ENCODE measurements at regions not wholly inside any gene's neighbourhood (a gene's known extent, or its start where the extent isn't known, plus 50 kb on each side); places are given as distances from the start of the nearest gene placed in this dataset.

DNA sequence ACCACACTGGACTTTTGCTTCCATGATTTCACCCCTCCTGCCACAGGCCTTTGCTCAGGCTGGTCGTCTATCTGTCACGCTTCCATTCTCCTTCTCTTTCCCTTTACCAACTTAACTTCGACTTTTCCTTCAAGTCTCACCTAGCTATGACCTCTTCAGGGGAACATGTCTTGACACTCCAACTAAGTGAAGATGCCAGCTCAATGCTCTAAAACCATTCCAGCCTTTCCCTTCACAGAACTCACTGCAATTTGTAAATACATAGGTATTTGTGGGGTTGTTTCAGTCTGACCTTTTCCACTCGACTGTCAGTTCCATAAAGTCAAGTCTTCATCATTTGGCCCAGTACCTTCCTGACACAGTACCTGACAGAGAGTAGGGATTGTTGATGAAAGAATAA lies 358.6 kb upstream of the CAMK1G start:
- no peak for DNase-seq (ENCODE audit: low read depth)

DNA sequence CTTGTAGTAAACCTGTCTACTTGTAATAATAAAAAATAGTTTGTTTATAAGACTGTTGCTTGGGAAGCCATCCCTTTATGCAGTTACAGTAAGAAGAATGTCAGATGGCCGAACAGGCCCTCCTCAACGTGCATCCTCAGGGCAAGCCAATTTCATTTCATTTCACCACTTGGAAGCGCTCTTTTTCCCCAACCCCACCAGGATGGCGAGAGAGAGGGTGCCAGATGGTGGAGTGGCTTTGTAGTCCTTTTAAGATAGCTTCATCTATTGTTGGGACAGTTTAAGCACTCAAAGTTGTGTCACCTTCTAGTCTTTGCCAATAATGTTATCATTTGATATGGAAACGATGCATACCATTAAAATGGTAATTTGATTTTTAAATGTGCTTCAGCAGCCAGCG lies 356.3 kb upstream of the CAMK1G start:
- no peak for DNase-seq (ENCODE audit: low read depth)

DNA sequence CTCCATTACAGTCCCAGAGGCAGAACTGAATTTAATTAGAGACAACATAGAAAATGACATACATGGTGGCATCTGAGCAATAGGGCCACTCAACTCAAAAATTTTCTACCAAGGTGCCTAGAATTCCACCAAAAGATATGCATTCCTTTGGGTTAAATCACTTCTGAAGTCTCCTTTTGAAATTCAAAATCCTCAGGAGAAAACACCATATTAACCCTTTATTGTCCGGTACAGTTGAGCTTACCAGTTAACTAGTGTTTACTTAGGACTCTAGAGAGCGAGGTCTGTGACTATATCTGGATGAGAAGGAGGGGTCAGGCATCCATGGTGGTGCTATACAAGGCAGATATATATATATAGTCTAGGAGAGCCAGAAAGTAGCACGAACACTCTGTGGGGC lies 355.6 kb upstream of the CAMK1G start:
- no peak for DNase-seq (ENCODE audit: low read depth)

DNA sequence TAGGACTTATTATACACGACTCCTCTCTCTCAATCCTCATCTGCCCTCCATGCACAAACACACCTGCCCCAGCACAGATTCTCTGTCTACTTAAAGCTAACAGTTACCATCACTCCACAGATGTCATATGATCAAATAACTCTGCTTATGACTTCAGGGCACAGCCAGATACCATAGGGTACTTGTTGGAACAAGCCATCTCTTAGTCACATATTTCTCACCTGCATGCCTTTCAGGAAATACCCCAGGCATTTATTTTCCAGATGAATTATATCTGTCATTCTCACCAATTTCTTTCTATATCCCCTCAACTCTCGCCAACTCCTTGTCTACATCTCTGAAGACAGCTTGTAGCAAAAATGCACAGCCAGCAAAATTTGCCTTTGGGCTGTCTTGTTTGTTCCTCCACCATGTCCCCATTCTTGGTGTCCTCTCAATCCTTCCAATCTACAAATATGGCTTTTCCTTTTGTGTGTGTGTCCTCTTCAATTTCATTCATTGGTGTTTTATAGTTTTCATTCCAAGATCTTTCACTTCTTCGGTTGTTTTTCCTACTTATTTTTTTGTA lies 353.9 kb upstream of the CAMK1G start:
- DNase-seq (ENCODE audit: low read depth) = no peak

DNA sequence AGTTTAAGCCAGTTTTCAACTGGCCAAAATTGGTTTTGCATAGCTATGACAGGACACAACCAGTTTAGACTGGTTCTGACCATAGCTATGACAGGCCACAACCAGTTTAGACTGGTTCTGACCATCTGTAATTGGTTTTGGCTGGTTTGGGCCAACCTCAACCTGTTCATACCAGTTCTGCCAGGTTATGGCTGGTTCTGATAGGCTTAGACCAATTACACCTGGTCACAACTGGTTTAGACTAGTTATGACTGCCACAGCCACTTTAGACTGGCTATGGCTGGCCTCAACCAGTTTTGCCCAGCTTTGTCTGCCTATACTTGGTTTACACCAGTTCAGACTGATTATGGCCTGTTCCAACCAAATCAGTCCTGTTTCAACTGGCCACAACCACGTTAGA lies 353.2 kb upstream of the CAMK1G start:
- DNase-seq (ENCODE audit: low read depth) = no peak

DNA sequence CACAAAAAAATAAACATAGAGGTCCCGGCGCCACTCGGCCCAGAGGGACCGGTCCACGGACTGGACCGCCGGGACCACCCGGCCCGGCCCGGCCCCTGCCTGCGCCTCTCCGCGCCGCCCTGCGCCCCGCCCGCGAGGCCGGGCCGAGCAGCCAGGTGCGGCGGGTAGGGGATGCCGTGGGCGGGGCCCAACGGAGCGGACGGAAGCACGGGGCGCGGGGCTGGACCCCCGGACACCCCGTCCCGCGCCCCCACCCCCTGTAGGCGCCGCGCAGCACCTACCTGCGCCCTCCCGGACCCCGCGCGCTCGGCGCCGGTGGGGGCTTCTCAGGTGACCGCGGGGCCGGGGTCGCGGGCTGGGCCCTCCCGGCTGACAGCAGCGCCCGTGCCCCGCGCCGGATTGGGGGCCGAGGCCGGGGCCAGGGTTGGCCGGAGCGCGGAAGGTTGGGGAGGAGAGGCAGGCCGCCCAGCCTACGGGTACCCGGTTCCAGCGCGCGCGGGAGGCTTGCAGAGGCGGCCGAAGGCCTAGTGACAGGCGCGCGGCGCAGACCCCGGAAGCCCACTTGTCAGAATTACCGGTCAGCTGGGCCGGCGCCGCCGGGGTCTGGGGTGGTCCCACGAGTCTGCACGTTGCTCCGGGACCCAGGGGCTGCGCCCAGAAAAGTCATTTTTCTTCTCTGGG lies 351.9 kb upstream of the CAMK1G start:
- DNase-seq (ENCODE audit: low read depth) = no peak

DNA sequence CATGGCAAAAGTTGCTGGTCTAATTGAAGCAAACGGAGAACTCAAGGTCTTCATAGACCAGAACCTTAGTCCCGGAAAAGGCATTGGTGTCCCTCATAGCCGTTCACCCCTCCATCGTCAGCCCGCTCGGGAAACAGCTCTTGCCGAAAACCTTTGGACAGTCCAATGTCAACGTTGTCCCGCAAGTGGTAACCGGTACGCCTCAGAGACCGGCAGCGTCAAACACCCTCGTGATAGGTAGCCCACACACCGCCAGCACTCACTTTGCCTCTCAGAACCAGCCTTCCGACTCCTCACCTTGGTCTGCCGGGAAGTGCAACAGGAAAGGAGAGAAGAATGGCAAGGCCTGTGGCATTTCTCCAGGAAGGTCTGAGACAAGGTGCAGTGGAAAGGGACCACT lies 351.3 kb upstream of the CAMK1G start:
- no peak for DNase-seq (ENCODE audit: low read depth)

DNA sequence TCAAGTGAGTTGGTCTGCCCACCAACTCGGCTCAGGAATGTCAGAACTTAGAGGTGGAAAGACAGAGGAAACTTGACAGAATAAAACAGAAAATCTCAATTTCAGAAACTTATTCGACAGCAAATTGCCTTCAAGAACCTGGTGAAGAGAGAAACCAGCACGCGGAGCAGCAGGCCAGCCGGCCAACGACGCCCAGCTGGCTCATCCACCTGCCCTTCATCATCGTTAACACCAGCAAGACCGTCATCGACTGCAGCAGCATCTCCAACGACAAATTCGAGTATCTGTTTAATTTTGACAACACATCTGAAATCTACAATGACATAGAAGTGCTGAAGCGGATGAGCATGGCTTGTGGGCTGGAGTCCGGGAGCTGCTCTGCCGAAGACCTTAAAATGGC lies 350.8 kb upstream of the CAMK1G start:
- no peak for DNase-seq (ENCODE audit: low read depth)

DNA sequence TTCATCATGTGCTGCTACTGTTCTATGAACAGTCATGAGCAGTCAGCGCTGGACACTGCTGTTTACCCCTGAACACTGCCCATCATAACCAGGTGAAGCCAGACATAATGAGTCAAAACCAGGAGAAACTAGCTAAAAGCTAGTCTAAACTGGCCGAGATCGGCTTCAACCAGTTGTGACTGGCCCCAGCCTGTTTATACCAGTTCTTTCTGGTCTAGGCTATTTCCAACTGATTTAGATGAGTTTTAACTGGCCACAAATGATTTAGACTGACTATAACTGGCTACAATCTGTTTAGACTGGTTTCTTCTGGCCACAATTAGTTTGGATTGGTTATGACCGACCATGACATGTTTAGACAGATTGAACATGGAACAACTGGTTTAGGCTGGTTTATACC lies 348.3 kb upstream of the CAMK1G start:
- DNase-seq (ENCODE audit: low read depth) = no peak

DNA sequence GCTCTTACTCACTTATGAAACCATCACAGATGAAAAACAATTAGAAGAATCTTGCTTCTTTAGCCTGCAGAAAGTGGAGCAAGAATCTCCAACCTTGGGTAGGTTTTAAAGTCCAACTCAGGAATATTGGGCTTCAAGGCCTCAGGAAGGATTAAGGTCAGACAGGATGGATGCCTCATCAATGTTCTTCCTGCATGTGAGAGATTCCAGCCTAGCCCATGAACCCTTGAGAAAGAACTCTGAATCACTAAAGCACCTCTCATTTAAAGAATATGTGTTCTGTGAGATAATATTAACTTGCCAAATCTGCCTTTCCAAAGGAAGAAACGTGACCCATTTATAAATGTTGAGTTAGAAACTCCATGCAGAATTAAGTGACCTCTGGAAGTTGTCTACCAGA lies 345.2 kb upstream of the CAMK1G start:
- DNase-seq (ENCODE audit: low read depth) = peak; percentile 16

DNA sequence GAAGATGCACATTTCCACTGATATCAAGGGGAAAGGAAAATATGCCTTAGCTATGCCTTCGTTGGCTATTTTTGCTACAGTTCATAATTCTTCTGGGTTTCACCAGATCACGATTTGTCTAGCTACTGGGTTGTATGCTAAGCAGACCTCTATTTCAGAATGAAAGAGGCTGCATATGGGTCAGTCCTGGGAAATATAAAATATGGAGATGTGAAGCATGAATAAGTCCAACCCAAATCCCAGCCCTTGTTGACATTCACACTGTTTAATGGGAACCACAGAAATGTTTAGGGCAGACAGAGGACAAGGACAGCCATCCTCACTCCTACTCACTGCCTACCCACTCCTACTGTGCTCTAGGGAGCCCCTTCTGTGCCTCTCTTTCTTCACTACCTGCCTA lies 343.2 kb upstream of the CAMK1G start:
- no peak for DNase-seq (ENCODE audit: low read depth)

DNA sequence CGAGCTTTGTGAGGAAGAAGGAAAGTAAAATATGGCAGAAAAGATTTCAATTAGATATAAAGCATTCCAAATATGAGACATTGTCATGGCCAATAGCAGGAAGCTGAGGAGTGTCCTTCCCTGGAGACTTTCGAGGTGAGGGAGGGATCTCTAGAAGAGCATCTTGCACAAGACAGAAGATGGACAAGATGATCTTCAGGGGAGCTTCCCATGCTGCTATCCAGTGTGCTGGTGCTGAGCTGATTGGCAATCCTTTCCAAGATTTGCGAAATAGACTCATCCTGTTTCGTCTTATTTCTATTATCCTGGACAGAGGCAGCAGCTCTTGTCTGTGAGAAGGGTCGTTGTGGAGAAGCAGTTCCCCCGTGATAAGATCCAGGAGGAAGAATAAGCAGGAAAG lies 342.0 kb upstream of the CAMK1G start:
- DNase-seq (ENCODE audit: low read depth) = no peak

DNA sequence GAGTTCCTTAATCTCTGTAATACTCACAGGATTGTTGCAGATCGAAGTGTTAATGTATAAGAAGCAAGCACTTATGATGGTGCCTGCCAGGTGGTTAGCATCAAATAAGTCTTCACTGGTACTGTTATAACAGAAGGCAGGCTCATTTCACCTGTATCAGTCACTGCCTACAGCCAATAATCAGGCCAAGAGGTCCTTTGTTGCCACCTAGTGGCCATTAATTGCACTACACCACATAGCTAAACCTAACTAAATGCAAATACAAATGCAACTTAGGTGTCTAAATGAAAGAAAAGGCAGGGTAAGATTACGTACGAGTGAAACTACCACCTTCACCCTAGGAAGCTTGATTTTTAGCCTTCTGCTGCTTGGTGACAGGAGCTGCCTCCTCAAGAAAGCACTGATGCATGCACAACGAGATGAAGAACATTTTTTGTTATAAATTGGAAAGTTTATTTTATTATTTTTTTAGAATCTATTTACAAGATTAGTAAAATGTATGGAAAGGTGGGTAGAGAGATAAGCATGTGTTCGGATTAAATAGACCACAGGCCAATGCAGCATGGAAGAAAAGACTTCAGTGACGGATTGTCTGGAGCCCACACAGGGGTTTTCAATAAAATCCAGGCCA lies 334.8 kb upstream of the CAMK1G start:
- DNase-seq (ENCODE audit: low read depth) = peak; percentile 37

DNA sequence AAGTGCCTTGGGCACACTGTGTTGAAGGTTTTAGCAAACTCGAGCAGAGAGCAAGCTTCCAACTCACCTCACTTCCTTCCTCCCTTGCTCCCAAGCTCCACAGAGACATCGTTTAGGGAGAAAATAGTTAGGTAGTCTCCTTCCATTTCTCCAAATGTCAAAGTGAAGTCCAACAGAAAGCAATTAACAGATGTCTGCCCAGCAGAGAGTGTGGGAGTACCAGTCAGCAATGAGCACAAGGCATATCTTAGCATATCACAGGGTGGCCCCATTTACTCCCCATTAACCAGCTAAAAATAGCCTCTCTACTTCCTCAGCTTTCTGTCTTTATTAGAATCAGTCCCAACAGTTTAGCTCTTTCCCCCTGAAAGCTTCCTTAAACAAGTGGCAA lies 334.2 kb upstream of the CAMK1G start:
- DNase-seq (ENCODE audit: low read depth) = no peak

DNA sequence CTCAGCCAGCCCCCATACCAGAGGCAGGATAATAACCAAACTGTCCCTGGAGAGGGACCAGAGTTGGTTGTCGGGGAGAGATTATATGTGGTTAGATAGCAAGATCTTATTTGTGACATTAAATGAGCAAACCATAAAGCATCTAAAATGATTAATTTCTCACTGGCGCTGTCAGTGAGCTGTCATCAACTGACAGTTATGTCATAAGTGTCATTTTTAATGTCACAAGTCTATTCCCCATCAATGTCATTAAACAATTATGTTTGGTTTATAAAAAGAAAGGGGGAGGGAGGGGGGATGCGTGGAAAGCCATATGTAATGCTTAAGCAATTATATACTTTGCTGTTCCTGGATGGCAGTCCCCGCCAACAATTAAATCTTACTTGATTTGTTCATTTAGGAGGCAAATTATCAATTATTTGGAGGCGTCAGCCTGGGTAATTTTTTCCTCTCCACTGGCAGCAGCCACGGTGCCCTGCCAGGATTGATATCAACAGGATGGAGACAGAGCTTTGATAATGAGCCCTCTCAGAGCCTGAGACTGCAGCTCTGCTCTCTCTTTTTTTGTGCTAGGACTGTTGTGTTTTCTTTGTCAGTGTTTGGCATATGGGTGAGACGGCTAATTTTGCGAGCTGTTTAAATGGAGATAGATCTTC lies 333.6 kb upstream of the CAMK1G start:
- DNase-seq (ENCODE audit: low read depth) = no peak

DNA sequence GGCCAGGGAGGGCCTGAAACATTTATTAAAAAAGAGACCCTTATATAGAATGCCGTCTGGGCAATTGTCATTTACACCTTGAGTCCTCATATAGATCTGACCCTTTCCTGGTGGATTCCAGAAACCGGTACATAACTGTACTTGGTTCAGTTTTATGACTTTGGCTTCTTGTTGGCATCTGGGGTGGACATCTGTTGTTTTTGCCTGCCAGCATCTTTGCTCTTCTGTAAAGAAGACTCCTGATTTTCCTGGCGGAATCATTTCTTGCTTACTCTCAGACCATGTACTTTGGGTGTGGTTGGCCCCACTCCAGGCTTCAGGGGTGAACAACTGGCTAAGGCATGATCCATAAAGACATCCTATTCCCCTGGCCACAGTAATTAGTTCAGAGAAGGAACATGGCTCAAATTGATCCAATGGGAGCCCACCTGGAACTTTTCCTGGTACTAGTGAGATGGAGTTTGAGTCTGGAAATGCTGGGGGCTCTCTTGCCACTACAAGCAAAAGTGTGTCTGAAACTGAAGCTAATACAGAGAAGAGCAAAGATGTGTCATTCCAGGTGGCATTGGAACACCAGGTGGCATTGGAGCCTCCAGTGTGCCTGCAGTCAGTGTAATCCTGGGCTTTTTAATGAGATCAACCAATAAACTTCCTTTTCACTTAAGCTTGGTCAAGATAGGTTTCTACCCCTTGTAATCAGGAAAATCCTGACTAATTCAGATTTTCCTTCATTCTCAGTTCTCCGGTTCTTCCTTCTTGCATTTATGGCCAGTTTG lies 332.5 kb upstream of the CAMK1G start:
- no peak for DNase-seq (ENCODE audit: low read depth)

DNA sequence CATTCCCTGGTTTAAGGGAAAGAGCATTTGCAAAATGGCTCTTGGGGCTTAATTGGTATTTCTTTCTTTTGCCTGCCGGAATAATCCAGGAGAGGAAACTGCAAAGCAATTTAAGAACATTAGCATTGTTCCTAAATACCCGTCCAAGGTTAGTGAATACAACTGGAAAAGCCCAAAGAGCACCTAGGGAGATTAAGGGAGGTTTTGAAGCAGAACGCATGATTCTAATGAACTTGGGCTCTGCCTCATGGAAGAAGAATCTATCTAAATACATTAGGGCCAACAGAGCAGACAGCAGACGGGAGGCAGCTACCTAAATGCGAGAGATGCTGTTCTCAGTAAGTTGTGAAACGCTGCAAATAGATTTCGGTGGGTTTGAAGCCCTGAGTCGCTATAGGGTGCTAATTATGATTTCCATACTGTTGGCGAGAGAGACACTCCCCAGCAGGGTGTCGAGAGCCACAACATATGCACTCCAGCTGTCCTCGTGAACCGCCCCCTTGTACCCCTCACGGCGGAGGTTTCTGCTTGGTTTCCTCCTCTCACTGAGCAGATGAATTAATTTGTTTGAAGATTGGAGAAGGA lies 326.7 kb upstream of the CAMK1G start:
- DNase-seq (ENCODE audit: low read depth) = no peak

DNA sequence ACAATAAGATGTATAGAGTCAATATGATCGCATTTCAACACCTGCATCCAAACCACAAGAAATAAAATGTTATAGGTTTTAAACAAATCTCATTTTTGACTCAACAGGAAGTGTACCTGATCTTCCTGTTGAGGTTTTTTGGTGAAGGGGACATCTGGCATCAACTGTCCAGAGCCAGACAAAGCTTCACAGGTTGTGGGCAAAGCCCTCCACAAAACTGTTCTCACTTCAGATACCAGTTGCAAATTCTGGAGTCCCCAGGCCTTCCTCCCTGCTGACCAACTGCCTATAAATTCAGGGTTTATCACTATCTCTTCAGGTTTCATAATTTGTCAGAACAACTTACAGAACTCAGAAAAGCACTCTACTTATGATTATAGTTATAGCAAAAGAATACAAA lies 326.1 kb upstream of the CAMK1G start:
- no peak for DNase-seq (ENCODE audit: low read depth)

DNA sequence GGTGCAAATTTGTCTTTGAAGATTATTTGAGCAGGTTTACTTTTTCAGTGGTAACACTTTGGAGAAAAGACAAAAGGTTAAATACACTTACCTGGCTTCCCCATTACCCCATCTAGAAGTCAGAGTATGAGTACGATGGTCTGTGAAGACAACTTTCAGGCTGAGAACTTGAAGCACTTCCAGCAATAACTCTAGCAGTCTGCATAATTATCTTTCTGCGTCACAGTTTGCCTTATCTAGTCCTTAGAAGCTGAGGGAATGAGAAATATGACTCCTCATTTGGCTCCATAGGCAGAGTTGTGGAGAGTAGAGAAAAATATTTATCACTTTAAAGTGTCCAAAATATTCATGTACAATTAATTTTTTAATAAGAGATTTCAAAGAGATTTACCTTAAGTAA lies 323.4 kb upstream of the CAMK1G start:
- DNase-seq (ENCODE audit: low read depth) = no peak

DNA sequence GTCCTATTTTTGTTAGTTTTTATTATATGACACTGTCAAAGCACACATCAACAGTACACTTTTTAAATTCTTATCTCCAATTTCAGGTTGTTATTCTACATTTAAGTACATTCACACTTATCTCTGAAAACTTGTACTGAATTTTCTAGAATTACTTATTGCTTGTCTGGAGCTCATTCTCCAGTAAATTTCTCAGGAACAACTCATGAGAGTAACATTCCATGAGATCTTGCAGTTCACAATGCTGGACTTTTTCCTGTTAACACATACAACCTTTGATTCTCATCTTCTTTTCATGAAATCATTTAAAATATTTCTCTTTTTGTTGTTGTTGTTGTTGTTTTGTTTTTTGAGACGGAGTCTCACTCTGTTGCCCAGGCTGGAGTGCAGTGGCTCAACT lies 320.9 kb upstream of the CAMK1G start:
- DNase-seq (ENCODE audit: low read depth) = no peak

DNA sequence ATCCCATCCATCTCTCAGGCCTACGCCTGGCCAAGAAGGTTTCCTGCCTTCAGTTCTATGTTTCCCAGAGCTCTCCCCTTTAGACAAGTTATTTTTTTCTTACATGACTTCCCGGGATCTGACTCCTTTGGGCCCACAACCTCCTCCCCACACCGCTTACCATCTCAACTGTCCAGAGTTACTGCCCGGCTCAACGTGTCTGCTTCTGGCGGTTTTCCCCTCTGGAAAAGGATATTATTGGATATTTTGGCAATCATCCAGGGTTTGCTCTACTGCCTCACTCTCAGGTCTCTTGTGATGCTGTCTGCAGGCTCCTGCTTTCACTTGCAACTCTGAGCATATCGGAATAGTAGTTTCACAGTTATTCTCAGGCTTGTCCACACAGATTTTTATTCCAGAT lies 318.2 kb upstream of the CAMK1G start:
- DNase-seq (ENCODE audit: low read depth) = no peak

DNA sequence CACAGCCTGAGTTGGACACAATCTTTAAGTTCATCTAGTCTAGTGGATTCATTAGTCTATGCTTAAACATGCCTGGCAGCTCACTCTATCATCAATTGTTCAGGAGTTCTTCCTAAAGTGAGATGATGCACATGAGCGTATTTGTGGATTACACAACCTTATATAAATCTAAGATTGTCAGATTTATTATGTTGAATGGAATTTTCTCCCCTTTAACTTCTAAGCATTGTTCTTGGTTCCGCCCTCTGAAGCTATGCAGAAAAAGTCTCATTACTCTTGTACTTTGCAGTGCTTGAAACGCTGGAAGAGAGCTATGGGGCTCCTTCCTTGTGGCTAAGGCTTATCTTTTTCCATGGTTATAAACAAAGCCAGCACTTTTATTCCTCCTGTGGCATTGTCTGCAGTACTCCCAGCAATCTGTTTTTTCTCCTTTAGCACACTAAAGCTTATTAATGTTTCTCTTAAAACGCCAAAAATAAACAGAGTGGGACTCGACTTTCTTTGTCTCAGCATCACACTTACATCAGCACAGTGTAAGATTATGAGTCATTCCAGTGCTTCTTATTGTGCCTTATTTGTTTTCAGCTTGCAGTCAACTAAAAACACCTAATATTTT lies 316.8 kb upstream of the CAMK1G start:
- no peak for DNase-seq (ENCODE audit: low read depth)
